AG04449 (cell line): ENCODE measurements at regions not wholly inside any gene's neighbourhood (a gene's known extent, or its start where the extent isn't known, plus 50 kb on each side); places are given as distances from the start of the nearest gene placed in this dataset.

Experiments
- CTCF ChIA-PET: fragments of 350-600 bp; formaldehyde crosslinking; extraction: SDS; loops from one replicate; lab custom pipeline; 2021; ENCODE audit warnings: antibody characterized with exemption; lab: Yijun Ruan, JAX
- POLR2A ChIA-PET: fragments of 400-600, 350-600 bp; formaldehyde crosslinking; extraction: SDS; loops from one replicate; lab custom pipeline; 2020; ENCODE audit warnings: antibody characterized with exemption, inconsistent platforms; lab: Yijun Ruan, JAX
- DNase-seq: peaks from one replicate; pipeline ENCODE4 v3.0.0-alpha.2; 2010; ENCODE audit warnings: low read depth, low spot score
- H3K4me3 ChIP-seq: 2 replicates; pipeline ENCODE4 v1.5.1; 2011; ENCODE audit warnings: low read depth, mild to moderate bottlenecking, control low read depth, low read length
- TF ChIP-seq, protein P1 (sequence below): IDR thresholded peaks from one replicate; pipeline ENCODE4 v1.5.1; 2011; ENCODE audit warnings: mild to moderate bottlenecking, moderate library complexity, low read length, control low read depth, inconsistent platforms; ENCODE audit not compliant: insufficient read depth; ENCODE audit errors: missing control alignments

GRCh38 chrX:142549923-142550322 is 344.8 kb upstream of the MAGEC2 start:
- H3K4me3 ChIP-seq, result no peak overlapping the region
- CTCF ChIA-PET, result no interaction called here
- POLR2A ChIA-PET, result no interaction called here
- no peak for DNase-seq
- TF ChIP-seq, protein P1, sequence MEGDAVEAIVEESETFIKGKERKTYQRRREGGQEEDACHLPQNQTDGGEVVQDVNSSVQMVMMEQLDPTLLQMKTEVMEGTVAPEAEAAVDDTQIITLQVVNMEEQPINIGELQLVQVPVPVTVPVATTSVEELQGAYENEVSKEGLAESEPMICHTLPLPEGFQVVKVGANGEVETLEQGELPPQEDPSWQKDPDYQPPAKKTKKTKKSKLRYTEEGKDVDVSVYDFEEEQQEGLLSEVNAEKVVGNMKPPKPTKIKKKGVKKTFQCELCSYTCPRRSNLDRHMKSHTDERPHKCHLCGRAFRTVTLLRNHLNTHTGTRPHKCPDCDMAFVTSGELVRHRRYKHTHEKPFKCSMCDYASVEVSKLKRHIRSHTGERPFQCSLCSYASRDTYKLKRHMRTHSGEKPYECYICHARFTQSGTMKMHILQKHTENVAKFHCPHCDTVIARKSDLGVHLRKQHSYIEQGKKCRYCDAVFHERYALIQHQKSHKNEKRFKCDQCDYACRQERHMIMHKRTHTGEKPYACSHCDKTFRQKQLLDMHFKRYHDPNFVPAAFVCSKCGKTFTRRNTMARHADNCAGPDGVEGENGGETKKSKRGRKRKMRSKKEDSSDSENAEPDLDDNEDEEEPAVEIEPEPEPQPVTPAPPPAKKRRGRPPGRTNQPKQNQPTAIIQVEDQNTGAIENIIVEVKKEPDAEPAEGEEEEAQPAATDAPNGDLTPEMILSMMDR, result no peak

GRCh38 chrX:142505839-142506238 is 300.7 kb upstream of the MAGEC2 start:
- ChIA-PET POLR2A (no interaction called here), CTCF (no interaction called here)
- no peak overlapping the region for H3K4me3 ChIP-seq
- TF ChIP-seq, protein P1, result no peak
- no peak for DNase-seq

DNA sequence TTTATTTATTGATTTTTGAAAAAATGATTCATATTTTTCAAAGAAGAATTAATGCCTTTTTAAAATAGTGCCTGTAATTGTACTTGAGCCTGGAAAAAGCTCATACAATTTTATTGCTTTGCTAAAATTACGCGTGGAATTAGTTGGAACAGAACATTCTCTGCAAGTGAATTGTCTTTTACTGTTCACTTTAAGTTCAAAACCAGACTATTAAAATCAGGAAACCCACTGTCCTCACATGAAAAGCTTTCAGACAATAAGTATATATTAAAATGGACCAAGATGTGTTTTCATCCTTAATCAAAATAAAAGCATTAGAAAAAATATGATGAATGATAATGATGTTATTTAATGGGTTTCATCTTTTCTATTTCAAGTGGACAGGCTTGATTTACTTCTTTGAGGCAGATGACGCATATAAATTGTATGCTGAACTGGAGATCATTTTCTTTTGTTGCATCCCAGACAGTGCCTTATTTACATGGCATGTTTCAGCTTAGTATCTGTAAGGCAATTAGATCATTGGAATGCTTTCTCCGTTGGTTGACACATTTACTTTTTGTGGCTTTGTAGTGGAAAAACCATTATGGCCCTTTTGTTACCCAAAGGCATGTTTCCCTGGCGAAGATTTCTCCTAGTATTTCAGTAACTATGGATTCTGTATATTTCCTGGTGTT is 299.0 kb upstream of the MAGEC2 start:
- DNase-seq, result no peak
- CTCF ChIA-PET, result no interaction called here
- no peak overlapping the region for H3K4me3 ChIP-seq
- POLR2A ChIA-PET, result no interaction called here
- TF ChIP-seq, protein P1, result no peak

- ChIA-PET POLR2A (no interaction called here), CTCF (no interaction called here)
- DNase-seq, result no peak
- TF ChIP-seq, protein P1, result no peak
- H3K4me3 ChIP-seq, result no peak overlapping the region
These were observed 297.4 kb upstream of the MAGEC2 start for GRCh38 chrX:142502441-142502840.

- TF ChIP-seq, protein P1, result no peak
- no peak for DNase-seq
- ChIA-PET POLR2A (no interaction called here), CTCF (no interaction called here)
- no peak overlapping the region for H3K4me3 ChIP-seq
These were observed 294.9 kb upstream of the MAGEC2 start for GRCh38 chrX:142499992-142500391.

DNA sequence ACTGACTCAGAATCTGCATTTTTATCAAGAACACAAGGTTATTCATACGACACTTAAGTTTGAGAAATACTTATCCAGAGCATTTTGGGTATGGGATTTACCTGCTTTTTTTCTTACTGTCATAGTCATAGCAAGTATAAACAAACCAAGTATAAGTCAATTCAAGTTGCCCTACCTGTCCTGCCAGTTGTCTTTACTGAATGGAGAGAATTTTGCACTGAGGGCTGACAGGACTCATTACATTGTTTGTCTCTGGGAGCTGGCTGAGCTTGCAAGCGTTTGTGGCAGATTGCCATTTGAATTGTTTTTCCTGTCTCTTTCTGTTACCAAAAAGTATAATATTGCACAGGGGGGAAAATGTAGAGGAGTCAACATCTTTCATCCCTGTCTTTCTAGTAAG is 278.9 kb upstream of the MAGEC2 start:
- TF ChIP-seq, protein P1, result no peak
- no peak overlapping the region for H3K4me3 ChIP-seq
- CTCF ChIA-PET, result no interaction called here
- no peak for DNase-seq
- POLR2A ChIA-PET, result no interaction called here
